Tibial artery (tissue), 4 donors: ENCODE measurements at regions not wholly inside any gene's neighbourhood (a gene's known extent, or its start where the extent isn't known, plus 50 kb on each side); places are given as distances from the start of the nearest gene placed in this dataset.

Experiments
- DNase-seq, 2 donors: peaks; one replicate each; pipeline ENCODE4 v3.0.0-alpha.2; 2019
- H3K27ac ChIP-seq, 2 donors: fragments of 200-600 bp; sonication (generic) in 1 of 2; 1 replicate in 1 of 2; 2 replicates in 1 of 2; pipeline ENCODE4 v1.5.1; 2018 to 2019; ENCODE audit warnings: mild to moderate bottlenecking in 1 of 2
- H3K27me3 ChIP-seq, 2 donors: fragments of 200-600 bp; sonication (generic) in 1 of 2; one replicate each; pipeline versions ENCODE4 v1.5.1 to v1.6.0; 2016 to 2019
- H3K36me3 ChIP-seq, 3 donors: fragments of 200-600 bp; sonication (generic) in 2 of 3; one replicate each; pipeline ENCODE4 v1.5.1; 2016 to 2019; ENCODE audit warnings: mild to moderate bottlenecking in 2 of 3
- H3K4me1 ChIP-seq, 4 donors: fragments of 200-600 bp; sonication (generic) in 2 of 4; 1 replicate in 3 of 4; 2 replicates in 1 of 4; pipeline ENCODE4 v1.5.1; 2016 to 2019
- H3K4me3 ChIP-seq, 2 donors: fragments of 200-600 bp; sonication (generic) in 1 of 2; 1 replicate in 1 of 2; 2 replicates in 1 of 2; pipeline ENCODE4 v1.5.1; 2018 to 2019; ENCODE audit warnings: mild to moderate bottlenecking in 2 of 2
- H3K9me3 ChIP-seq, 3 donors: fragments of 200-600 bp; sonication (generic) in 1 of 3; one replicate each; pipeline ENCODE4 v1.5.1; 2016 to 2019
- intact Hi-C: fragments of 100-400 bp; cut with DNase I; formaldehyde crosslinking; loops from one replicate; pipeline ENCODE4 v1.15.0; 2023; ENCODE audit warnings: low total_unique reads
- TF ChIP-seq, protein P1 (sequence below), 2 experiments: fragments of 200-600 bp in 1 of 2; fragments of 450-650 bp in 1 of 2; IDR thresholded peaks; one replicate each; pipeline ENCODE4 v1.5.1; 2017 to 2019; ENCODE audit warnings: antibody characterized with exemption in 2 of 2, mild to moderate bottlenecking in 1 of 2, moderate library complexity in 1 of 2

DNA sequence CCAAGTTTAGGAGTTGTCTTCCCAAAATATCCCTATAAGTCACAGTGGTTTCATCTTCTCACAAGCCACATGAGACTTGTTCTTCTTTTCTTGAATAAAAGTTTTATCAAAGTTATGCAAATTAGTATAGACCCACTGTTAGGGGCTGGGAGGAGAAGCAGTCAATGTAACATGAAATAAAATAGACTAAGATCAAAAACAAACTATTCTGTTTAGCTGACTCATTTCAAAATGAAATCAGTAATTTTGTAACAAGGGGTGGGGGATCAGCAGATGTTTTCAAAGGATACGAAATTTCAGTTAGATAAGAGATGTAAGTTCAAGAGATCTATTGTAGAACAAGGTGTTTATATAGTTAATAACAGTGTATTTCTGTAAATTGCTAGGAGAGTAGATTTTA is 339.6 kb upstream of the PRDM1 start:
- no peaks in the 10 kb centered on the region for H3K4me1 ChIP-seq
- intact Hi-C loops: no loop called here
- no peaks in the 10 kb centered on the region for H3K36me3 ChIP-seq
- TF ChIP-seq, protein P1, sequence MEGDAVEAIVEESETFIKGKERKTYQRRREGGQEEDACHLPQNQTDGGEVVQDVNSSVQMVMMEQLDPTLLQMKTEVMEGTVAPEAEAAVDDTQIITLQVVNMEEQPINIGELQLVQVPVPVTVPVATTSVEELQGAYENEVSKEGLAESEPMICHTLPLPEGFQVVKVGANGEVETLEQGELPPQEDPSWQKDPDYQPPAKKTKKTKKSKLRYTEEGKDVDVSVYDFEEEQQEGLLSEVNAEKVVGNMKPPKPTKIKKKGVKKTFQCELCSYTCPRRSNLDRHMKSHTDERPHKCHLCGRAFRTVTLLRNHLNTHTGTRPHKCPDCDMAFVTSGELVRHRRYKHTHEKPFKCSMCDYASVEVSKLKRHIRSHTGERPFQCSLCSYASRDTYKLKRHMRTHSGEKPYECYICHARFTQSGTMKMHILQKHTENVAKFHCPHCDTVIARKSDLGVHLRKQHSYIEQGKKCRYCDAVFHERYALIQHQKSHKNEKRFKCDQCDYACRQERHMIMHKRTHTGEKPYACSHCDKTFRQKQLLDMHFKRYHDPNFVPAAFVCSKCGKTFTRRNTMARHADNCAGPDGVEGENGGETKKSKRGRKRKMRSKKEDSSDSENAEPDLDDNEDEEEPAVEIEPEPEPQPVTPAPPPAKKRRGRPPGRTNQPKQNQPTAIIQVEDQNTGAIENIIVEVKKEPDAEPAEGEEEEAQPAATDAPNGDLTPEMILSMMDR (IDR thresholded peaks at IDR 0.05): no peak
- no peak for DNase-seq
- H3K27ac ChIP-seq: no peak overlapping the region
- no peak overlapping the region for H3K4me3 ChIP-seq
- no peaks in the 10 kb centered on the region for H3K27me3 ChIP-seq
- no peaks in the 10 kb centered on the region for H3K9me3 ChIP-seq

DNA sequence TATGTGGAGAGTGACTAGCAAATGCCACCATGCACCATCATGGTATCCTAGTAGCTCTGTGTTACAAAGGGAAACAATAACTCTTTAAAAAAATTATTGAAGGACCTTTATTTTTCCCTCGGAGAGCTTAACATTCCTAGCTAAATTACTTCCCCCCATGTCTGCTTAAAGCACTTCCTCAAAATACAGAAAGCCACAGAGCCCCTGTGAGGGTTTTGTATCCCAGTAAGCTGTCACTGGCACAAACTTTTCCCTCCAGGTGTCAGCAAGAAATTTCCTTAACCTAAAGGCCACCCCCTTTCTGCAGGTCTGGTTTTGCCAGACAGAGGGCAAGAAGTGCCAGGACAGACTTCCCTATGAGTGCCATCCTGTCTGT is 340.0 kb upstream of the PRDM1 start:
- TF ChIP-seq, protein P1 (IDR thresholded peaks at IDR 0.05): no peak
- no peak overlapping the region for H3K27ac ChIP-seq
- no peak for DNase-seq
- H3K4me1 ChIP-seq: no peaks in the 10 kb centered on the region
- H3K27me3 ChIP-seq: no peaks in the 10 kb centered on the region
- no peak overlapping the region for H3K4me3 ChIP-seq
- no peaks in the 10 kb centered on the region for H3K9me3 ChIP-seq
- no peaks in the 10 kb centered on the region for H3K36me3 ChIP-seq
- intact Hi-C loops: no loop called here

DNA sequence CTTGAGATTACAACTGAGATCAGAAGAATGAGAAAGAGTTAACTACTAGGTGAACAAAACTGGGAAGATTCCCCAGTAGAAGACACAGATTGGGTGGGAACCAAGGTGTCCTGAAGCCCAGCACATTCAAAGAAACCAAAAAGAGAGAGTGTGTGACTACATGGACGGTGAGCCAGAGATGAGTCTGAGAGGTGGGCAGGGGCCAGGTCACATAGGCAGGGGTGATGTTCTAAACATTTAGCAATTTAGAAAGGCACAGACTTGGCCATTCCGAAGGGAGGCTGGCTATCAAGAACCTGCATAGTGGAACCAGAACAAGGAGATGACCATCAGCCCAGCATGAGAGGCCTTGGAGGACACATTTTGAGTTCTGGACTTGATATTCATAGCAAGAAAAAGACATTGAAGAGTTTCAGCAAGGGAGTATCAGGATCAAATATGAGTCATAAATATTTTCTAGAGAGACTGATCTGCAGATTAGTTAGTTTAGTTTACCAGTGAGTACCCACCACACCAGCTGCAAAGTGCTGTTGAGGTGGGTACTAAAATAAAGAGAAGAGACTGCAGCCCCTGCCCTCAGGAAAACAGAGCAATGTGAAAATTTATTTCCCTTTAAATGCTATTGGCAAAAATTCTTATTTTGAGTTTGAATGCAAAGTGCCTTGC is 340.5 kb upstream of the PRDM1 start:
- Histone ChIP-seq H3K9me3 (no peaks in the 10 kb centered on the region), H3K27me3 (no peaks in the 10 kb centered on the region), H3K27ac (no peak overlapping the region), H3K36me3 (no peaks in the 10 kb centered on the region), H3K4me3 (no peak overlapping the region), H3K4me1 (no peaks in the 10 kb centered on the region)
- intact Hi-C loops: no loop called here
- DNase-seq: no peak
- TF ChIP-seq, protein P1 (IDR thresholded peaks at IDR 0.05): no peak

DNA sequence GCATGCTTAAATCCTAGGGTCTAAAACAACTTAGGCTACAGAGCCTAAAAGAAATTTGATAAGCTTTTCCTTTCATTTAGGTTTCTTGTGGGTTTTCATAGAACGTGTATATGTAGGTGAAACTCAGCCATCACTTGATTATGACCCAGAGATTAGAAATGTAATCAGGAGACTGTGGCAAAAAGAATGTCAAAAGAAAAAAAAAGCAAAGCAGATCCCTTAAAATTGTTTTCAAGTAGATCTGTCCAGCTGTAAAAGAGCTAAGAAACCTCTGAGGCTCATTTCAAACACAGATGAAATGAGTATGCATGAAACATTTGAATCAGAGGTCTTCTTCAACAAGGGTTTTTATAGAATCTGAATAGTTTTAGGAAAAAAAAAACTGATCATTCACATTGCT is 341.3 kb upstream of the PRDM1 start:
- Histone ChIP-seq H3K36me3 (no peaks in the 10 kb centered on the region), H3K4me1 (no peaks in the 10 kb centered on the region), H3K4me3 (no peak overlapping the region), H3K27ac (no peak overlapping the region), H3K27me3 (no peaks in the 10 kb centered on the region), H3K9me3 (no peaks in the 10 kb centered on the region)
- DNase-seq: no peak
- intact Hi-C loops: no loop called here
- TF ChIP-seq, protein P1 (IDR thresholded peaks at IDR 0.05): no peak

DNA sequence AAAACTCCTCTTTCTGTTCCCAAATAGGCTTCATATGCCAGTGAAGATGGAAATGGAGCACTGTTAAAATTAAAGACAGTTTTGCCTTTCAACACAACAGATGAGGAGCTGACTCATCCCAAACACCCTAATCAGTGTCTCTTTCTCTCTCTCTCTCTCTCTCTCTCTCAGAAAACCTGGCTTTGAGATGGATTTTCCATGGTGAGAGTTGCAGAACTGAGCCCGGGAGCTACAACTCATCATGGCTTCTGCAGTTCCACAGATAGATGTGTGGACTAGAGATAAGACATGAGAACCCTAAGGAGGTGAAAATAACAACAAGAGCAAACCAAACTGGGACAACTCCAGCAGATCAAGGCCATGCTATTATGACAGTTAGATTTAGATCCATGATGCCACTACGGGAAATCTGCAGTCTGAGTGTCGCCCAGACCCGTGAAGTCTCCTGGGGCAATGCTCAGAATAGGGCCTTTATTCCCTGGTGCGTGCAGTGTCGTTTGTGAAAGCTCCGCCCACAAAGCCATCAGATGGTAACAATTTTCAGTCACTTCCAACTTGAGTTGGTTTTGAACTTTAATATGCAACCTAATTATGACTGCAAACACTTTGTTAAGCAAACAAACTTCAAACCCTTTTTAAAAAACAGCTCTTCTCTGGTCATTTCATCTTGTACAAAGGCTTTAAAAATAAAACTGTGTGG is 338.2 kb upstream of the PREP start:
- no peaks in the 10 kb centered on the region for H3K4me1 ChIP-seq
- H3K27me3 ChIP-seq: no peaks in the 10 kb centered on the region
- no peaks in the 10 kb centered on the region for H3K36me3 ChIP-seq
- no peak overlapping the region for H3K4me3 ChIP-seq
- intact Hi-C loops: no loop called here
- DNase-seq: no peak
- TF ChIP-seq, protein P1 (IDR thresholded peaks at IDR 0.05): no peak
- H3K27ac ChIP-seq: no peak overlapping the region
- H3K9me3 ChIP-seq: no peaks in the 10 kb centered on the region
